GM13977 (cell line): ENCODE measurements at regions not wholly inside any gene's neighbourhood (a gene's known extent, or its start where the extent isn't known, plus 50 kb on each side); places are given as distances from the start of the nearest gene placed in this dataset.

Experiments used
- DNase-seq: peaks from one replicate; pipeline ENCODE4 v3.0.0; 2012; ENCODE audit warnings: low spot score
- in situ Hi-C: fragments of 300-500 bp; cut with MboI; formaldehyde crosslinking; loops from one replicate; pipeline ENCODE4 v1.12.0; 2022; ENCODE audit warnings: low sequenced_read_pairs, low pct_unique_long_range_greater_than_20kb, mixed read lengths, inconsistent platforms; ENCODE audit not compliant: unreplicated experiment
- TF ChIP-seq, protein P1 (sequence below): IDR thresholded peaks from 2 replicates; pipeline ENCODE4 v1.5.1; 2012; ENCODE audit warnings: mild to moderate bottlenecking, control low read depth; ENCODE audit not compliant: insufficient read depth; ENCODE audit errors: extremely low read depth, missing control alignments

DNA sequence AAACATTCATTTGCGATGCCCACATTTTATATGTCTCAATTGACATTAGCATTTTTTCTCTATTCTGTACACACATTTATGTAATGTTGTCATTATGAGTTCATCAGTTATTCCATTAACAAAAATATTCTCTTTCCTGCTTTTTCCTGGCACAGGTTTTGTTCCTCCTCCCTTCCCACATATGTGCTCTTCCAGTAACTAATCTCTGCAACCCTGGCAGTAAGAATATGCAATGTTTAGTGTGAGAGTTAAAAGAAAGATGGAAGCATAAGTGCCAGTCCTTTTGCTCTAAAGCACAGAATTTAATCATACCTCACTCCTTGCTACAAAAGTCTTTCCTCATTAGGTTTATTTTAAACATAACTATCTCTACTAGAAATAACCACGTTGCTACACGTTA, 155.8 kb upstream of the ERBB4 start:
- in situ Hi-C loops = no loop called here
- DNase-seq = no peak
- TF ChIP-seq, protein P1, sequence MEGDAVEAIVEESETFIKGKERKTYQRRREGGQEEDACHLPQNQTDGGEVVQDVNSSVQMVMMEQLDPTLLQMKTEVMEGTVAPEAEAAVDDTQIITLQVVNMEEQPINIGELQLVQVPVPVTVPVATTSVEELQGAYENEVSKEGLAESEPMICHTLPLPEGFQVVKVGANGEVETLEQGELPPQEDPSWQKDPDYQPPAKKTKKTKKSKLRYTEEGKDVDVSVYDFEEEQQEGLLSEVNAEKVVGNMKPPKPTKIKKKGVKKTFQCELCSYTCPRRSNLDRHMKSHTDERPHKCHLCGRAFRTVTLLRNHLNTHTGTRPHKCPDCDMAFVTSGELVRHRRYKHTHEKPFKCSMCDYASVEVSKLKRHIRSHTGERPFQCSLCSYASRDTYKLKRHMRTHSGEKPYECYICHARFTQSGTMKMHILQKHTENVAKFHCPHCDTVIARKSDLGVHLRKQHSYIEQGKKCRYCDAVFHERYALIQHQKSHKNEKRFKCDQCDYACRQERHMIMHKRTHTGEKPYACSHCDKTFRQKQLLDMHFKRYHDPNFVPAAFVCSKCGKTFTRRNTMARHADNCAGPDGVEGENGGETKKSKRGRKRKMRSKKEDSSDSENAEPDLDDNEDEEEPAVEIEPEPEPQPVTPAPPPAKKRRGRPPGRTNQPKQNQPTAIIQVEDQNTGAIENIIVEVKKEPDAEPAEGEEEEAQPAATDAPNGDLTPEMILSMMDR = no peak

DNA sequence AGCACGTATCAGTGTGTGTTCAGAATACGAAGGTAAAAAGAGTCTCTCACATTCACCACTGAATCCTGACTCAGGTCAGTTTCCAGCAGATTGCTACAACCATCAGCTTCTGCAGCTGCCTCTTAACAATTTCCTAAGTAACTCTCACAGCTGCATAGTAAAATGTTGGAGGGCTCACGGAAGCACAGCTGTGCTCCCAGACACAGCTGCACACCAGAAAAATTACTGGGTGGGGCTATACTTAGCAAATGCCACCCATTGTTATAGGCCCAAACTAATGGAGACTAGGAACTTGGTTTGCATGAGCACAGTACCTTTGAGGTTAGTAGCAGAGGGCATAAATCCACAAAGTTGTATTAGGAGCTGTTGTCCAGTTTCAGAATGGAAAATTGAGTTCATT, 153.9 kb upstream of the ERBB4 start:
- TF ChIP-seq, protein P1 = no peak
- in situ Hi-C loops = no loop called here
- DNase-seq = no peak

DNA sequence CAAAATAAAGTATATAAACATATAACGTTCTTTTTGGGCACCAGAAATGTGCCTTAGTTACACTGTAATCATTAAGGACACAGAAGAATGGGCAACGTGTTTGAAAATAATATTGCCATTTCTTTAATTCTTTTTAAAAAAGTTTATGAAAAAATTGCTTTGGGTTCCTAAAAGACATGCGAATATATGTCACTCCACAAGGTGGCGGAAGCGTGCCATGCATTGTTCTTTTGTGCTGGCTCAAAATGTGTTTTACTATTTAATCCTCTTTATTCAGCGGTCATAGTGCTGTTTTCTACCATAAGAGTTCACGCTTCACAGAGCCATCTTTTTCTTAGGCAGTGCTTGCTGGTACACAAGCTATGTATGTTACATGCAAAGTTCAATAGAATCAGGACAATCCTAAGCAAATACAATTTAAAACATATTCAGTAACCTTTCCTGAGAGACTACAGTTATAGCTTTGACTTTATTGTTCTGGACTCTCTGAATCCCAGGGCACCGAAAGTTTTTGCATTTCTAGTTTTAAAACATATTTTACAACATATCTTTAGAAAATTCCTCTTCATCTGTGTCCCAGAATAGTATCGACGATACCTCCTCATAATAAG, 147.8 kb upstream of the ERBB4 start:
- in situ Hi-C loops = loop anchor here (10.0 kb wide), 2 partner anchors 88 to 468 kb away; partner anchors contain the start of gene IKZF2
- TF ChIP-seq, protein P1 = peak; percentile 73
- peak; percentile 60 for DNase-seq

DNA sequence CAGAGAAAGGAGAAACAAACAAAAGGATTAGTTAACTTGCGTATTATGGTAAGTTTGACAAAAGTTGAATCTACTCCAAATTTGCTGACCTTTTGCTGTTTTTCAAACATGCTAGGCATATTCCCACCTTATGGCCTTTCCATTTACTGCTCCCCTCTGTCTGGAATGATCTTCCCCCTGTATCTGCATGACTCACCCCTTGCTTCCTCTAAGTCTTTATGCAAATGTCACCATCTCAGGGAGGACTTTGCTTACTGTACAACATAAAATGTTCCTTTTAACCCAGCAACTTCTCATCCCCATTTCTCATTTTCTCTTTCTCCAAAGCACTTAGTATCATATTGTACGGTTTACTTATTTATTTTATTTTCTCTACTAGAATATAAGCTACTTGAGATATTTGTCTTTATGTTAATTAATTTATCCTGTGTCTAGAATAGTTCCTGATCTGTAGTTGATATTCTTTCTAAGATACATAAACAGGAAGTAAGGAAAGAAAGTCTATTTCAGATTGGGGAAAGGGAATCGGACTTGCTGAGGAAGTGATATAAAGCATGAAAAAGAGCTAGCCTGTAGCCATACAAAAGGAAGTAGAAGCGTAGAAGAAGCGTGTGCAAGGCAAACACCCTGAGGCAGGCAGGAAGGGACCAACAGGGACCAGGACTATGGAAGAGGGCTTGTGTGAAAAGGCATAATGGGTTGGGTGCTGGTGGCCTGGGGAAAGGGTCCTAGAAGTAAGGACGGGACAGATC, 144.9 kb upstream of the ERBB4 start:
- TF ChIP-seq, protein P1 = no peak
- in situ Hi-C loops = loop anchor here (10.0 kb wide), 2 partner anchors 91 to 471 kb away; partner anchors contain the start of gene IKZF2
- DNase-seq = no peak

DNA sequence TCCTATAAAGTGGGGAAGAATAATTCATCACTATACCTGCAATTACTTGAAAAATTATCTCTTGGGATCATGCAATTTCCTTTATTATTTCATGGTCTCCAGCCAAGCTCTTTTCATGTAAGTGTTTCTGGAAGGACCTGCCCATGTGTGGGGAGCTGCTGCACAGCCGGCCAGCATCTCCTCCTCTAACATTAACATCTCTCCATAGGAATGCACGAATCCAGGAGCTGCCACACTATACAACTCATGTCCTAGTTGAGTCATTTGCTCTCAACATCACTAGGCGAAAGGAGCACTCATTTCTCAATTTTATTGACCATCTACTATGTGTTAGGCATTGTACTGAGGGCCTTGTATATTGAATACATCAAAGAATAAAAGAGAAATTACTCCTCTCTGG, 144.3 kb upstream of the ERBB4 start:
- TF ChIP-seq, protein P1 = no peak
- in situ Hi-C loops = loop anchor here (10.0 kb wide), 2 partner anchors 92 to 472 kb away; partner anchors contain the start of gene IKZF2
- DNase-seq = no peak

DNA sequence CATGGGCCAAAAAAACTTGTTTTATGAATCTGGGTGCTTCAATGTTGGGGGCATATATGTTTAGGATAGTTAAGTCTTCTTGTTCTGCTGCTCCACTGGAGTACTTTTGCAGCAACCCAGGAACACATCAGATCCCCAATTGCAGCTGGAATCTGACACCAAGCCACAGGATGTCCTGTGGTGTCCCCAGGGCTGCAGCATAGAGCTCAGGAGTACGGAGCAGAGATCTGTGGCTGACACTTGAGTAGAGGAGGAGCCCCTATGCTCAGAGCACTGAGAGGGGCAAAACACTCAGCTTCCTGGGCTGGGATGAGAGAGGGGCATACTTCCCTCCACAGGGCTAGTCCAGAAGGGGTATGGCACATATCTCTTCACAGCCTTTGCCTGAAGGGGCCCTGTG, 138.9 kb upstream of the ERBB4 start:
- in situ Hi-C loops = no loop called here
- DNase-seq = no peak
- TF ChIP-seq, protein P1 = no peak
